CD4-positive, alpha-beta T cell treated with Interleukin-1 beta for 1 hour (primary cell): ENCODE measurements at regions not wholly inside any gene's neighbourhood (a gene's known extent, or its start where the extent isn't known, plus 50 kb on each side); places are given as distances from the start of the nearest gene placed in this dataset.
A peak's percentile ranks its signal among the peaks of the same experiment; 100 is the strongest.

Source experiments
- DNase-seq, 2 donors: peaks; one replicate each; pipeline ENCODE4 v3.0.0-alpha.2; 2020 to 2022

DNA sequence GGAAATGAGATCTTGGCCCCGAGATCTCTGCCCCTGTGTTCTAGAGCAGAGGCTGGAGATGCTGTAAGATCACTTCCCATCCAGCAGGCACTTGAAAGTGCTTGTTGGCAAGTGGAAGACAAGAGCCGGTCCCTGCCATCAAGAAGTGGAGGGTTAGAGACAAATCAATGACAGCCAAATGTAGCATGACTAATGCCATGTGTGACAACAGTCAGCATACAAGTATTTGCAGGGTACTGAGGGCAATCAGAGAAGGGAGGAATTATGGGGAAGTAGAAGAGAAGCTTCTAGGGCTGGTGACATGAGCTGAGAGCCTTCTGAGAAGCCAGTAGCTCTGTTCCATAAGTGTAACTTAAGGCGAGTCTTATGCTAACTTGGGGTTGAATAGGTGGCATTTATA is 58.6 kb downstream of the TMEM17 start:
- DNase-seq = no peak

GRCh38 chr2:62446491-62446890 is 59.5 kb downstream of the TMEM17 start:
- DNase-seq = no peak

DNA sequence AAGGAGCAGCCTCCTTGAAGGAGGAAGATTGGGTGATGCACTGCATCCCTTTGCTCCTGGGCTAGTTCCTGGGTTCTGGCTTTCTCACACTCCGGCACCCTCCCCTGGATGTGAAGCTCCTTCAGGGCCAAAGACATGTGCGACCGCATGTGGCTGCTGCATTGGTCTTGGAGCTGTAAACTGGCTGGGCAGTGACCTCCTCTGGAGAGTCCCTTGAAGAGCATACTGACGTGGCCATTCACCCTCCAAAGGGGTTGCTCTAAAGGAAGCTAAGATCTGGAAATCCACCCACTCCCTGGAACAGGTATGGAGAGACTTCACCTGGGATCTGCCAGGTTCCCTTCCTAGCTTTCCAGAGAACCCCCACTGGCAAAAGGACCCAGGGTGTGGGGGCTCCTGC is 62.1 kb downstream of the TMEM17 start:
- no peak for DNase-seq

DNA sequence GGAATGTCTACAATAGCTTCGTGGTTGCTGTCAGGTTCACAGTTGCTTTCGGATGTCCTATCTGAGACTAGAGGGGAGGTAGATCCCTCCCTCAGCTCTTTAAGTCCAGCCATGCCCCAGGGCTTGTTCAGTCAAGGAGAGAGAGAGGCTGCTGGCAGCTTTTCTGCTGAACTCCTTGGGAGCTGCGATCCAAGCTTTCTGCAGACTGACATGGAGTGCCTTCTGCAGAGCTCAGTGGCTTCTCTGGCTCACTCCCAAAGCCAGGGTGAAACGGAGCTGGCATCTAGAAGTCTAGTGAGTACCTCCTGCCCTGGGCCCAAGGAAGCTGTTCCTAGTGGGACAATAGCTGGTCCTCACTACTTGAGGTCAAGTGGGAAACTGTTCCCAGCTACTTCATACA is 62.5 kb downstream of the TMEM17 start:
- DNase-seq = no peak

- DNase-seq = no peak
Observed at GRCh38 chr2:62441824-62442223, 64.2 kb downstream of the TMEM17 start.

- DNase-seq = no peak
Observed at GRCh38 chr2:62441421-62441820, 64.6 kb downstream of the TMEM17 start.

GRCh38 chr2:62440281-62440946 is 65.6 kb downstream of the TMEM17 start:
- DNase-seq = no peak

DNA sequence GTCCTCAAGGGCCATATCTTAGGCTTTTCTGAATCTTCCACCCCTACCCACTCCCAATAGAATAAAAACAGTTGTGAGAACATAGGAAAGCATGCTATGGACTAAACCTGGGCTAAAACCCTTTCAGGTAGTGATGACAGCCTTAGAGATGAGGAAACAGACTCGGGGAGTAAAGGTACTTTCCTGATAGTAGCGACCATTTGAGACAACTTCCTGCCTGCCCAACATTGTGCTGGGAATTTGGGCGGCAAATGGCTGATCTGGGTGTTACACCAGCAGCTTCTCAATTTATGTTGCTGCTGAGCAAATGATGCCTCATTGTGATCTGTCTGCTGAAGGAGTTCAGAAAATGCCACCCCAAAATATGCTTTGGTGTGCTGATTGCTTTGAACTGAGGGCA is 66.6 kb downstream of the TMEM17 start:
- DNase-seq = no peak

- DNase-seq = no peak
Observed at GRCh38 chr2:62437785-62438184, 68.2 kb downstream of the TMEM17 start.

DNA sequence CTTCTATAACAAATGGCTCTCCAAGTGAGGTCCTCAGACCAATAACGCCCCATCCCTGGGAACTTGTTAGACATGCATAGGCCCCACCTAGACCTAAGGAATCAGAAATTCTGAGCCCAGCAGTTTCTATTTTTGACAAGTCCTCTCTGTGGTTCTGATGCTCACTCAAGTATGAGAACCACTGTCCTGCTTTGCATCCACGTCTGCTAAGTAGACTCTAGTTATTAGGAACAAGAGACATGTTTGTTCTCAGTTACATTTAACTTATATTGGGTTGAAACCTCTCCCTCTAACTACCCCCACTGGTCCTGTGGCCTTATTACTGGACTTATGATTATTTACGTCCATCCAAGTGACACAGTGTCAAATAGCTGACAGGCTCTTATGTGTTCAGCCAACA is 70.3 kb downstream of the TMEM17 start:
- no peak for DNase-seq

- no peak for DNase-seq
Observed at GRCh38 chr2:62432407-62432806, 73.6 kb downstream of the TMEM17 start.

DNA sequence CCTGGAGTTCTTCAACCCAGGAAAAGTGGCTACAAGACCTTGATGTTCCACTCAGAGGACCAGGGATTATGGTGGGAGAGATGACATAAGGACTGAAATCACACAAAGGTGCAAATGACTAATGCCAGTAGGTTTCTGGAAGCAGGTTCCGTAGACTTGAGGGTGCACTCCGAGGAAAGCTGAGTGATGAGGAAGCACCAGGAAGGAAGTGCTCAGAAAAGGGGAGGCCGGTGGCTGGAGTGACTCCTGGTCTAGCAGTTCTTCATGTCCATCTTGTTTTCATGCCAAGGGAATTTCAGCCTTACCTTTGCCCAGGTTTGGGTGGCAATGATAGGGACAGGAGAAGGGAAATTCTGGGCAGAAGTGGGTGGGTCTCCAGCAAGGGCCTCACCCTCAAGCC is 74.5 kb downstream of the TMEM17 start:
- no peak for DNase-seq

DNA sequence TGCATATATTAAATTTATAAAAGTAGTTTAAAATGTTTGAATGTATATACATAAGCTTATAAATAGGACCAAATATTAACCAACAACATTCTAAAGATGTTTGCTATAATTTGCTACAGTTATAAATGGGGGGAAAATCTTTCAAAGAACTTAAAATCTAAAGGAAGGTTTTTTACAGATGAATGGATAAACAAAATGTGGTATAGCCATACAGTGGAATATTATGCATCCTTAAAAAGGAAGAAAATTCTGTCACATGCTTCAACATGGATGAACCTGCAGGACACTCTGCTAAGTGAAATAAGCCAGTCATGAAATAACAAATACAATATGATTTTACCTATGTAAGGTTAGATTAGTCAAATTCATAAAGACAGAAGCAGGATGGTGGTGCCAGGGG is 75.8 kb downstream of the TMEM17 start:
- no peak for DNase-seq

- DNase-seq = no peak
Observed at GRCh38 chr2:62427146-62427545, 78.8 kb downstream of the TMEM17 start.

DNA sequence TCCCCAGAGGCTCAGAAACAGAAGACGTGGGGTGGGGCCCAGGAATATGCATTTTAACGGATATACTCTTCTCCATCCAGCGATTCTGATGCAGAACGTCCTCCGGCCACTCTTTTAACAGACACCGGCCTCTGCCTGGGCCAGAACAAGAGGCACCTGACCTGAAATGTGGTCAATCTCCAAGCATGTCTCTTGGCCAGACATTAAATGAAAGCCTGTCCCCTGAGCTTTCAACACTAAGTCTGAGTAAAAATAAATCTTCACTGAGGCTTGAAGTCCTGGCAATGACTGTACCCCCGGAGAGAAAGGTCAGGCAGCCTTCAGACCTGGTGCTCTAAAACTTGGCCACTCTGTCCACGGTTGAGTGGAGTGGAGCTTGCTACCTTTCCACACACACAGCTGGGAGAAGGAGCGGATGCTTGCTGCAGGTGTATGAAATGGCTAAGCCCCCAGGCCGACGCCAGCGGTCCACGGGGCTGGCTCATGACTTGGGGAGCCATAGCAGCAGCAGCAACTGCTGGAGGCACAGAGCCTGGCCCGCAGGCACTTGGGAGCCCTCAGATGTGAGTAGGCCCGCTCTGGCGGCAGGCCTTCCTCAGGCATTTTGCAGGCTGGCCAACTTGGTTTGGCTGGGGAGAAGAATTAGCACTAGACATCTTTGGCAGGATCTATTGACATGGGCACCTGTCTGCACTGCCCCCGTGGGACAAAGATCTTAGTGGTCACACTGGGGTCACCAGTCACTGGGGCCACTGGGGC is 79.7 kb downstream of the TMEM17 start:
- no peak for DNase-seq

DNA sequence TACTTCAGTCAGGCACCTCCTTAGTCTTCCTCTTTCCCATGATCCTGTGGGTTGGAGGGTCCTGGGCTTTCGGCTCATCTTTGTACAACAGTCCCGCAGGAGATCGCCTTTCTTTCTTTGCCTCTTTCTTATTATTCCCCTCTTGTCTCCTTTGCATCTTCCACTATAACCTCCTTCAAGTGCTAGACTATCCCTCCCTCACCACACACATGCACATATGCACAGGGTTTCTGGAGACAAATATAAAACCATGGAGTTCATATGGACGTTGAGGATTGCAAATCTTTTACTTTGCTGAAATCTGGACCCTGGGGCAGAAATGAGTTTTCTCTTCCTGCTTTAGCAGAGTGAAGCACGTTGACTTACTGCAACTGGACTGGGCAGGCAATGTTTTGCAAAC is 80.3 kb downstream of the TMEM17 start:
- no peak for DNase-seq

GRCh38 chr2:62424899-62425298 is 81.1 kb downstream of the TMEM17 start:
- DNase-seq = no peak

DNA sequence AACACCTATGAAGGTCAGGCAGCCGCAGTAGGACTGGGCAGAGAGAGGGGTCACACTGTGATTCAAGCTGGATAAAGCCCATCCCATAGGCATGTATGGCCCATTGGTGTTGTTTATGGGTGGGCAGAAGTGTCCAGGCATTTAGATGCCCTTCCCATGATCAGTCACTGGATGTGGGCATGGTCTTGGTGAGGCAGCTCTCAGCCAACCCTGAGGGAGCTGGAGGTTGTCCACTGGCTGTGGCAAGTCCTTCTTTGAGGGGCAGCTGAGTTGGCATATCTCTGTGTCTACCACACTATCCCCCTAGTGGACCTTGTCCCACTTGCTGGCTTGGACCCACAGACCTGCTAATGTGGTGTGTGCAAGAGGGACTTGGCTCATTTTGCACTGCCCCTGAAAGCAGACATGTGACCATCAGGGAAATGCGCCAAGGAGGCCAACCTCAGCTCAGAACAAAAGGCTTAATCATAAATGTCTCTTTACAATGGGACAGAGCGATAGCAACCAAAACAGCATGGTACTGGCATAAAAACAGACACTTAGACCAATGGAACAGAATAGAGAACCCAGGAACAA is 82.0 kb downstream of the TMEM17 start:
- no peak for DNase-seq

- DNase-seq = no peak
Observed at GRCh38 chr2:62423235-62423634, 82.8 kb downstream of the TMEM17 start.

DNA sequence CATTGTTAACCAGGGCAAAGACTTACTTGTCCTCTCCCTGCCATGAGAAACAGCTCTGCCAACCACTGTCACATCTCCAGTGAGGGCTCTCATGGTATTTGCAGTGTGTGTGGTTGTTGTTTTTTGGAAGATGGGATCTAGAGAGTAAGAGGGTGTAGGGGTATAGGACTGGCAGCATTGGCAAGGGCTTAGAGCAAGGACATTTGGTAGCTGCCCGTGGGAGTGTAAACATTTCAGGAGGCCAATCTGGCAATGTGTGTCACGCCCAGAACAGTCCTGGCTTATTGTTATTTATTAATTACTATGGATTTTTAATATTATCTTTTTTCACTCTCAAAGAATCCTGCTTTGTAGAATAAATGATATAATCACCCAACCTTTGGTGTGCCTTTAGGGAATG is 90.5 kb downstream of the TMEM17 start:
- no peak for DNase-seq

- DNase-seq = peak in 1 of 2 donors; percentile 8
Observed at GRCh38 chr2:62415019-62415431, 91.0 kb downstream of the TMEM17 start.

DNA sequence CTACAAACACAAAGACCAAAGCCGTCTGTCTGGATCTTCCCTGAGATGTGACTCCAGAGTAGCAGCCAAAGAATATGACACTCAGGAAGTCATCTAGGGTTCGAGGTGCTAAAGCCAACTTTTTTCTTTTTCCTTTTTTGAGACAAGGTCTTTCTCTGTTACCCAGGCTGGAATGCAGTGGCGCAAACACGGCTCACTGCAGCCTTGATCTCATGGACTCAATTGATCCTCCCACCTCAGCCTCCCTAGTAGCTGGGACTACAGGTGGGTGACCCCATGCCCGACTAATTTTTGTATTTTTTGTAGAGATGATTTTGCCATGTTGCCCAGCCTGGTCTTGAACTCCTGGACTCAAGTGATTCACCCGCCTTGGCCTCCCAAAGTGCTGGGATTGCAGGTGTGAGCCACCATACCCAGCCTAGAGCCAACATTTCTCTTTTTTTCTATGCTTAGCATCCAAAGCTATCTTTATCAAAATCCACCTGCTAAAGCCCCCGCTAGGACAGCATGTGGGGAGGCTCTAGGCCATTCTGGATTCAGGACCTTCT is 92.8 kb downstream of the TMEM17 start:
- no peak for DNase-seq

DNA sequence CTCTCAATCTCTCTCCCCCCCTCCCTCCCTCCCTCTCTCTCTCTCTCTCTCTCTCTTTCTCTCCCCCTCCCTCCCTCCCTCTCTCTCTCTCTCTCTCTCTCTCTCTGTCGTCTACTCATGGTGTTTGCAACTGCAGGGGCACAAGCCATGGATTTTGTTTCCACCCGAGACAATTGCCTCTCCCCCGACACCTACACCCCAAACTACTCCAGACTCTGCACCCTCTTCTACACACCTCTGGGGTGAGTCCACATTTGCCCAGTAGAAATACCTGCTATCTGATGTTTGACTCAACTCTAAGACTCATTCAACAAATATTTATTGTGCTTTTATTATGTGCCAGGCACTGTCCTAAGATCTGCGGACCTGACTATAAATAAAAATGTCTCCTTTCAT is 93.7 kb downstream of the TMEM17 start:
- no peak for DNase-seq

DNA sequence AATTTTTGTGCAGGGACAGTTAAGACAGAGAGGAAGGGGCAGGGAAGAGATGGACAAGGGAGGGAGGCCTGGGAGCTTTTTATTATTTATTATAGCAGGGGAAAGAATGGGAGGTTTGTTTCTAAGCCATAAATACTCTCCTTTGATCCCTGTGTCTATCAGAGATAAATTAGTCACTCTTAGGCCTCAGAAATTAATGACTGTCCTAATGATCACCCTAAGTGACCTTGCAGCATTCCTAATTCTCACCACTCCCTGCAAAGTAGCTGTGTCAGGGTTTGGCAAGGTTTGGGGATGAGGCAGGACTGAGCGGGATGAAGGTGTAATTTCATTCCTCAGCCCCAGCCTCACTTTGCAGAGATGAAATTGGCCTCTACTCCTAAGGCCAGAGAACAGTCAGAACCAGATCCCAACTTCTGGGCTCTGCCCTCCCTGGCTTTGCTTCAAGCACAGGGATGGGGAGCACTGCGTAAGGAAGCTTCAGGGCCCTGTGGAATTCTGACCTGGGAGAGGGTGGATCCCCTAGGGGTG is 95.0 kb downstream of the TMEM17 start:
- DNase-seq = no peak
